ENCODE measurements at regions not wholly inside any gene's neighbourhood (a gene's known extent, or its start where the extent isn't known, plus 50 kb on each side); places are given as distances from the start of the nearest gene placed in this dataset.

DNA sequence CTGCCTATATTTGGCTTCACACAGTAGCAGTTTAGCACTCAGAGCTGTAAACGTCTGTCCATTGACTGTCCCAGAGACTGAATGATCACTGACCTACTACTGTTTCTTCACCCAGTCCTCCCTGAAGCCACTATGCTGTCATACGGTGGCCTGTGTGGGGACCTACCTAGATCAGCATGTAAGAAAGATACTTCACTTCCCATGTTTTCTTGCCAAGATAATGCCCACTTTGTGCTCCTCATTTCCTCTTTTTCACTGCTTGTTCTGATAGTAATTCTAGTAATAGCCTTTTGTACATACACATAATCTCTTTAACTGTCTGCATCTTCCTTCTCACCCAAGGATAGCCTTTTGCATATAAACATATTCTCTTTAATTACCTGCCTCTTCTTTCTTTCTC, 109.9 kb upstream of the TIAM2 start:
- Histone ChIP-seq H3K4me3 (ENCODE audit: low read depth in 1 of 3, low read length in 3 of 3) (no peak overlapping the region), H3K9ac (ENCODE audit: low read depth in 1 of 2, low read length in 2 of 2) (no peak overlapping the region), H3K36me3 (ENCODE audit: control insufficient read depth in 4 of 4, insufficient read depth in 3 of 4, low read depth in 1 of 4, low read length in 3 of 4) (no peaks in the 10 kb centered on the region), H3K9me3 (ENCODE audit: control insufficient read depth in 4 of 4, low read length in 3 of 4) (no peaks in the 10 kb centered on the region), H3K27me3 (ENCODE audit: control insufficient read depth in 4 of 4, insufficient read depth in 4 of 4, low read length in 3 of 4) (no peaks in the 10 kb centered on the region), H3K27ac (ENCODE audit: low read depth in 1 of 2, low read length in 2 of 2) (no peak overlapping the region), H3K4me1 (ENCODE audit: control insufficient read depth in 4 of 4, insufficient read depth in 4 of 4, low read length in 3 of 4) (no peaks in the 10 kb centered on the region)
- no peak for TF ChIP-seq SP1 (IDR thresholded peaks at IDR 0.05)
- TF ChIP-seq RAD21 (IDR thresholded peaks at IDR 0.05), result no peak
- TF ChIP-seq, protein P1, sequence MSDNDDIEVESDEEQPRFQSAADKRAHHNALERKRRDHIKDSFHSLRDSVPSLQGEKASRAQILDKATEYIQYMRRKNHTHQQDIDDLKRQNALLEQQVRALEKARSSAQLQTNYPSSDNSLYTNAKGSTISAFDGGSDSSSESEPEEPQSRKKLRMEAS (IDR thresholded peaks at IDR 0.05), result no peak
- no peak for TF ChIP-seq YY1 (IDR thresholded peaks at IDR 0.05)
- no peak for TF ChIP-seq EGR1 (IDR thresholded peaks at IDR 0.05; ENCODE audit: low read depth in 2 of 2)
- no peak for TF ChIP-seq HNF4A (conservative IDR thresholded peaks at IDR 0.05)
- TF ChIP-seq, protein P2, sequence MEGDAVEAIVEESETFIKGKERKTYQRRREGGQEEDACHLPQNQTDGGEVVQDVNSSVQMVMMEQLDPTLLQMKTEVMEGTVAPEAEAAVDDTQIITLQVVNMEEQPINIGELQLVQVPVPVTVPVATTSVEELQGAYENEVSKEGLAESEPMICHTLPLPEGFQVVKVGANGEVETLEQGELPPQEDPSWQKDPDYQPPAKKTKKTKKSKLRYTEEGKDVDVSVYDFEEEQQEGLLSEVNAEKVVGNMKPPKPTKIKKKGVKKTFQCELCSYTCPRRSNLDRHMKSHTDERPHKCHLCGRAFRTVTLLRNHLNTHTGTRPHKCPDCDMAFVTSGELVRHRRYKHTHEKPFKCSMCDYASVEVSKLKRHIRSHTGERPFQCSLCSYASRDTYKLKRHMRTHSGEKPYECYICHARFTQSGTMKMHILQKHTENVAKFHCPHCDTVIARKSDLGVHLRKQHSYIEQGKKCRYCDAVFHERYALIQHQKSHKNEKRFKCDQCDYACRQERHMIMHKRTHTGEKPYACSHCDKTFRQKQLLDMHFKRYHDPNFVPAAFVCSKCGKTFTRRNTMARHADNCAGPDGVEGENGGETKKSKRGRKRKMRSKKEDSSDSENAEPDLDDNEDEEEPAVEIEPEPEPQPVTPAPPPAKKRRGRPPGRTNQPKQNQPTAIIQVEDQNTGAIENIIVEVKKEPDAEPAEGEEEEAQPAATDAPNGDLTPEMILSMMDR (IDR thresholded peaks at IDR 0.05; ENCODE audit: low read depth, low read length, missing input control), result no peak
- TF ChIP-seq, protein P3, sequence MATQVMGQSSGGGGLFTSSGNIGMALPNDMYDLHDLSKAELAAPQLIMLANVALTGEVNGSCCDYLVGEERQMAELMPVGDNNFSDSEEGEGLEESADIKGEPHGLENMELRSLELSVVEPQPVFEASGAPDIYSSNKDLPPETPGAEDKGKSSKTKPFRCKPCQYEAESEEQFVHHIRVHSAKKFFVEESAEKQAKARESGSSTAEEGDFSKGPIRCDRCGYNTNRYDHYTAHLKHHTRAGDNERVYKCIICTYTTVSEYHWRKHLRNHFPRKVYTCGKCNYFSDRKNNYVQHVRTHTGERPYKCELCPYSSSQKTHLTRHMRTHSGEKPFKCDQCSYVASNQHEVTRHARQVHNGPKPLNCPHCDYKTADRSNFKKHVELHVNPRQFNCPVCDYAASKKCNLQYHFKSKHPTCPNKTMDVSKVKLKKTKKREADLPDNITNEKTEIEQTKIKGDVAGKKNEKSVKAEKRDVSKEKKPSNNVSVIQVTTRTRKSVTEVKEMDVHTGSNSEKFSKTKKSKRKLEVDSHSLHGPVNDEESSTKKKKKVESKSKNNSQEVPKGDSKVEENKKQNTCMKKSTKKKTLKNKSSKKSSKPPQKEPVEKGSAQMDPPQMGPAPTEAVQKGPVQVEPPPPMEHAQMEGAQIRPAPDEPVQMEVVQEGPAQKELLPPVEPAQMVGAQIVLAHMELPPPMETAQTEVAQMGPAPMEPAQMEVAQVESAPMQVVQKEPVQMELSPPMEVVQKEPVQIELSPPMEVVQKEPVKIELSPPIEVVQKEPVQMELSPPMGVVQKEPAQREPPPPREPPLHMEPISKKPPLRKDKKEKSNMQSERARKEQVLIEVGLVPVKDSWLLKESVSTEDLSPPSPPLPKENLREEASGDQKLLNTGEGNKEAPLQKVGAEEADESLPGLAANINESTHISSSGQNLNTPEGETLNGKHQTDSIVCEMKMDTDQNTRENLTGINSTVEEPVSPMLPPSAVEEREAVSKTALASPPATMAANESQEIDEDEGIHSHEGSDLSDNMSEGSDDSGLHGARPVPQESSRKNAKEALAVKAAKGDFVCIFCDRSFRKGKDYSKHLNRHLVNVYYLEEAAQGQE (IDR thresholded peaks at IDR 0.05), result no peak
- TF ChIP-seq JUND (IDR thresholded peaks at IDR 0.05), result no peak
- no peak for TF ChIP-seq NR2F2 (IDR thresholded peaks at IDR 0.05)
- no peak for TF ChIP-seq RXRA (IDR thresholded peaks at IDR 0.05)
- TF ChIP-seq, protein P4, sequence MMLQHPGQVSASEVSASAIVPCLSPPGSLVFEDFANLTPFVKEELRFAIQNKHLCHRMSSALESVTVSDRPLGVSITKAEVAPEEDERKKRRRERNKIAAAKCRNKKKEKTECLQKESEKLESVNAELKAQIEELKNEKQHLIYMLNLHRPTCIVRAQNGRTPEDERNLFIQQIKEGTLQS (IDR thresholded peaks at IDR 0.05), result no peak
- no peak for TF ChIP-seq GABPA (IDR thresholded peaks at IDR 0.05 in 1 of 2, conservative IDR thresholded peaks at IDR 0.05 in 1 of 2)
- TF ChIP-seq, protein P5, sequence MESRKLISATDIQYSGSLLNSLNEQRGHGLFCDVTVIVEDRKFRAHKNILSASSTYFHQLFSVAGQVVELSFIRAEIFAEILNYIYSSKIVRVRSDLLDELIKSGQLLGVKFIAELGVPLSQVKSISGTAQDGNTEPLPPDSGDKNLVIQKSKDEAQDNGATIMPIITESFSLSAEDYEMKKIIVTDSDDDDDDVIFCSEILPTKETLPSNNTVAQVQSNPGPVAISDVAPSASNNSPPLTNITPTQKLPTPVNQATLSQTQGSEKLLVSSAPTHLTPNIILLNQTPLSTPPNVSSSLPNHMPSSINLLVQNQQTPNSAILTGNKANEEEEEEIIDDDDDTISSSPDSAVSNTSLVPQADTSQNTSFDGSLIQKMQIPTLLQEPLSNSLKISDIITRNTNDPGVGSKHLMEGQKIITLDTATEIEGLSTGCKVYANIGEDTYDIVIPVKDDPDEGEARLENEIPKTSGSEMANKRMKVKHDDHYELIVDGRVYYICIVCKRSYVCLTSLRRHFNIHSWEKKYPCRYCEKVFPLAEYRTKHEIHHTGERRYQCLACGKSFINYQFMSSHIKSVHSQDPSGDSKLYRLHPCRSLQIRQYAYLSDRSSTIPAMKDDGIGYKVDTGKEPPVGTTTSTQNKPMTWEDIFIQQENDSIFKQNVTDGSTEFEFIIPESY (IDR thresholded peaks at IDR 0.05), result no peak
- TF ChIP-seq FOXA2 (IDR thresholded peaks at IDR 0.05), result no peak
- no peak for TF ChIP-seq FOXA1 (IDR thresholded peaks at IDR 0.05)
- TF ChIP-seq TAF1 (conservative IDR thresholded peaks at IDR 0.05), result no peak
- TF ChIP-seq HNF4G (IDR thresholded peaks at IDR 0.05), result no peak
- WGBS, result 86% methylated on average over 2 of the region's 2 CpGs
- no peak for DNase-seq (ENCODE audit: low spot score)
